ENCODE measurements at regions not wholly inside any gene's neighbourhood (a gene's known extent, or its start where the extent isn't known, plus 50 kb on each side); places are given as distances from the start of the nearest gene placed in this dataset.
"Not testable (repeated sequence)": the region's sequence is repeated elsewhere in the genome, so short reads cannot be mapped to it uniquely, and the experiment has no call there.

- DNase-seq (ENCODE audit: low spot score), result no peak
Observed at GRCh38 chr2:226169751-226170581, 629.7 kb downstream of the IRS1 start.

DNA sequence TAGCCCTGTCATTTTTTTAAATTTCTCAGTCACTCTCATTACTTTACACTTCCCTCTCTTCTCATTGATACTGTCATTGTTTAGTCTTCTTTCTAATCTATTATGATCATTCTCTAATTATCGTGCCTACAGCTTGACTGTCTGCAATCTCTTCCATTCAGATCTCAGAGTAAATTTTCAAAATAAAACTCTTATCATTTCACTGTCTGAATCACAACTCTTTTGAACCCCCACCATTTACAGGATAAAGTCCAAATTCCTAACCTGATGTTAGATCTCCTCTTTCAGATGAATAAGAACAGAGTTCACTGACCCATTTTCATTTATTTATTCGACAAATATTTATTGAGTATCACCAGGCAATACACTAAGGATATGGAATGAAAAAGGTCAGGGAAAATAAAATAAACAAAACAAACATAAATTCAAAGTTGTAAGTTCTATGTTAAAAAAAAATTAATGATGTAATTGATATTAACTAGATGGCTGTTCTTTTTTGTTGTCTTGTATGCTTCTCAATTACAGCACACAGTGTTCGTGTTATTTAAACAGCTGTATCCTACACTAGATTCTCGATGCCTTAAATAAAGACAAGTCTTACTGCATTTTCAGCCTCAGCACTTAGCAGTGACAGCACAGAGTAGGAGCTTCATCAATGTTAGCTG lies 631.0 kb downstream of the IRS1 start:
- DNase-seq (ENCODE audit: low spot score), result no peak

- DNase-seq (ENCODE audit: low spot score), result no peak
Observed at GRCh38 chr2:226164512-226164911, 635.1 kb downstream of the IRS1 start.

- DNase-seq (ENCODE audit: low spot score), result not testable (repeated sequence)
Observed at GRCh38 chr2:226160617-226161016, 639.0 kb downstream of the IRS1 start.

DNA sequence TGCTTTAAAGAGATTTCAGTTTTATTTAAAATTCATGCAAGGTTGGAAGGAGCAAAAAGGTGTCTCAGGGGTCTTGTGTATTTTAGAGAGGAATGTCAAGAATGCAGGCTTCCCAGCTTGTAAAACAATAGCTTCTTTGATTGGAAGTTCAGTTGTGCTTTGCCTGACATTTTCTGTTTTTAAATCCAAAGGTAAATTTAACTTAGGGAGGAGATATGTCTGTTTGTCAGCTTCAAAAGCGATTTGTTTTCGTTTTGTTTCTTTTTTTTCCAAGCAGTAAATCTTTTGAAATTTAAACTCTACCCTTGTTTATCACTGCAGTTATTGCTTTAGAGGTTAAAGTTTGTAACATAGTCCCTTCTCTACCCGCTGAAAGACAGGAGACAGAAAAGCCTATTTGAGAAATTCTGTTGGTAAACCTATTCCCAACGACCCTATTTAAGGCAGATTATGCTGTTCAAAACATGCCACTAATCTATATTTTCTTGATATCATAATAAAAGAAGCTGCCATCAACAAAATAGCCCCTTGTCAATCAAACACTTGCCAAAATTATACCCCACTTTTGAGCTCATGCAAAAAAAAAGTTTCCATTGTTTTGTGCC lies 639.6 kb downstream of the IRS1 start:
- no peak for DNase-seq (ENCODE audit: low spot score)

DNA sequence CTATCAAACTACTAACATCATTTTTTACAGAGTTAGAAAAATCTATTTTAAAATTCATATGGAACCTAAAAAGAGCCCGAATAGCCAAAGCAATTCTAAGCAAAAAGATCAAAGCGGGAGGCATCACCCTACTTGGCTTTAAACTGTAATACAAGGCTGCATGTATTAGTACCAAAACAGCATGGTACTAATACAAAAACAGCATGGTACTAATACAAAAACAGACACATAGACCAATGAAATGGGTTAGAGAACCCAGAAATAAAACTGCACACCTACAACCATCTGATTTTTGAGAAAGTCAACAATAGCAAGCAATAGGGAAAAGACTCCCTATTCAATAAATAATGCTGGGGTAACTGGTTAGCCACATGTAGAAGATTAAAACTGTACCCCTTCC lies 640.7 kb downstream of the IRS1 start:
- DNase-seq (ENCODE audit: low spot score), result no peak

DNA sequence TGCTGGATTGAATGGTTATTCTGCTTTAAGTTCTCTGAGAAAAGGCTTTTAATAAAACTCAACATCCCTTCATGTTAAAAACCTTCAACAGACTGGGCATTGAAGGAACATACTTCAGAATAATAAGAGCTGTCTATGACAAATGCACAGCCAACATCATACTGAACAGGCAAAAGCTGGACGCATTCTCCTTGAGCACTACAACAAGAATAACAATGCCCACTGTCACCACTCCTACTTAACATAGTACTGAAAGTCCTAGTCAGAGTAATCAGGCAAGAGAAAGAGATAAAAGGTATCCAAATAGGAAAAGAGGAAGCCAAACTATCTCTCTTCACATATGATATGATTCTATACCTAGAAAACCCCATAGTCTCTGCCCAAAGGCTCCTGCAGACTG lies 641.4 kb downstream of the IRS1 start:
- DNase-seq (ENCODE audit: low spot score), result no peak

- DNase-seq (ENCODE audit: low spot score), result no peak
Observed at GRCh38 chr2:226155093-226155875, 644.3 kb downstream of the IRS1 start.

- no peak for DNase-seq (ENCODE audit: low spot score)
Observed at GRCh38 chr2:226154610-226155009, 645.0 kb downstream of the IRS1 start.

GRCh38 chr2:226153553-226153952 lies 646.1 kb downstream of the IRS1 start:
- no peak for DNase-seq (ENCODE audit: low spot score)

- DNase-seq (ENCODE audit: low spot score), result no peak
Observed at GRCh38 chr2:226151157-226151556, 648.5 kb downstream of the IRS1 start.

DNA sequence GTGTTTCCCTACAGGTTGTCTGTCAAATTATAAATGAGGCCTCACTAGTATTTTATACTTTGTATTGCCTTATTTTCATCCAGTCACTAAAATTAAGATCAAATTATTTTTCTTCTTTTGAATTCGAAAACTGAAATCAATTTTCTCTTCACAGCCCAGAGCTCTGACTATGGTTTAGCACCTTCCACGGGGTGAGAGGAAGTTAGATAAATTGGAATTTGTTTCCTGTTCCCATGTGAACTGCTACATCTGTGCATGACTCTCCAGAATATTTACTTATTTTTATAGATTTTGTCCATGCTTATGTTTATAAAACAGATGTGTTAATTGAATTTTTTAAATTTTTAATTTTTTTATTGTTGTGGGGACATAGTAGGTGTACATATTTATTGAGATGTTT lies 656.5 kb downstream of the IRS1 start:
- no peak for DNase-seq (ENCODE audit: low spot score)

DNA sequence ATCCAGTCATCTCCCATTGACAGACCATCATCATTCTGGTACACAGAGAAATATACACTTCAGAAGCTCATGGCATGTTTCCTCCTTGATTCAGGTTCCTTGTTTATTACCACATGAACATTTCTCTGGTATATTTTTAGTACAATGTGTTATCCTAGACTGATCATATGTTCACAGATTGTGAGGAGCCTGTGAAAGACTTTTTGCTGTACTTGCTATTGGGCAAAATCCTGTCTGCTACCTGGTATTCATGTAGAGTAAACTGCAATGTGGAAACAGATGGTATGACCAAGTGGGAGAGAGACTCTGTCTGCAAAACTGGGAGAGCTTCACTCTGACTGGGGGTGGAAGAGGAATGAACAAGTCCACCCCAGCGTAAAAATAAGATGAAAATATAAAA lies 657.2 kb downstream of the IRS1 start:
- no peak for DNase-seq (ENCODE audit: low spot score)

GRCh38 chr2:226140594-226140993 lies 659.0 kb downstream of the IRS1 start:
- no peak for DNase-seq (ENCODE audit: low spot score)

DNA sequence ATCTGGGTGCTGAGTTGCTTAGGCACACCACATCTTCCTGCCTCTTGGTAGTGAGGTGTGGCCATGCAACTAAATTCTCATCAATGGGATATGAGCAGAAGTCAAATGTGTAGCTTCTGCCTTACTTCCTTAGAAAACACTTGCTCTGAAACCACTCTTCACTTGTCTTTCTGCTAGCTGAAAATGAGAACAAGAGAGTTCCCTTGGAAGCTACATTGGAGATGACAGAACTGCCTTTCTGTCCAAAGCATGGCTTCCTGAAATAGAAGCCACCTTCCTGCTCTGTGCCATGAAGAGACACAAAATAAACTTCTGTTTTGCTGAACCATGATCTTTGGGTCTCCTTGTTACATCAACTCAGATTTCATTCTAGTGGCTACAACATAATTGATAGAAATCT lies 659.9 kb downstream of the IRS1 start:
- DNase-seq (ENCODE audit: low spot score), result no peak

DNA sequence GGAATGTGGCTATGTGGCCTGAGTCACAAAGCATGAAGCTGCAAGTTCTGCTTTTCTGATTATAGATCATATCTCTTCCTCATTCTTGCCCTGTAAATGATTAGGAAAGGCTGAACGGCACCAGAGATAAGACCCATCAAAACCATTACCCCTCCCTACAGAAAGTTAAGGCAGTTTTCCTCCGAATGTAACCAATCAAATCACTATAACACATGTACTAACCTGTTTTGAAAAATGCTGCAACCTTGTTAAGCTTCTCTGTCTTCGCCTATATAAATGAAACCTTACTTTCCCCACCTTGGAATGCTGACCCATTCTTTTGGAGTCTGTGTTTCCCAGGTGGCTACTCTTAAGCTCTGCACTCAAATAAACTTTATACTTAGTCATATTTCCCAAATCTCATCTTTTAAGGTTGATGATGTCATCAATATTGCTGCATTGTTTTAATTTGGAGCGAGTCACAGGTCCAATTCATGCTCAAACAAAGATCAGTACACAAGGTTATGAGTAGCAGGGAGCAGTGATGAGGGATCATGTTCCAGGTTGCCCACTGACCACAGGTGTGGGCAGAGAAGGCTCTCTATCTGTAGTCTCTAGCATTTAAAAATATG lies 662.3 kb downstream of the IRS1 start:
- no peak for DNase-seq (ENCODE audit: low spot score)

DNA sequence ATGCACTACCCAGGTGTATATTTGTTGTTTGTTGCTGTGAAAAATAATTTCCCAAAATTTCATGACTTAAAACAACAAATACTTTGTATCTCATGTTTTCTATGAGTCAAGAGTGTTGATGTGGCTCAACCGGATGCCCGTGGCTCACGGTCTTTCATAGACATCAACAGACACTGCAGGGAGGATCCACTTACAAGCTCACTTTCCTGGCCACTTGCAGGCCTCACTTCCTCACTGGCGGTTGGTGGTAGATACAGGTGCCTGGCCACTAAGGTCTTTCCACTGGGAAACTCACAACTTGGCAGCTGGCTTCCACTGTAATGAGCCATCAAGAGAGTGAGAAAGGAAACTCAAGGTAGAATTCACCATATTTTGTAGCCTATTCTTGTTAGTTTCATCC lies 662.9 kb downstream of the IRS1 start:
- no peak for DNase-seq (ENCODE audit: low spot score)

DNA sequence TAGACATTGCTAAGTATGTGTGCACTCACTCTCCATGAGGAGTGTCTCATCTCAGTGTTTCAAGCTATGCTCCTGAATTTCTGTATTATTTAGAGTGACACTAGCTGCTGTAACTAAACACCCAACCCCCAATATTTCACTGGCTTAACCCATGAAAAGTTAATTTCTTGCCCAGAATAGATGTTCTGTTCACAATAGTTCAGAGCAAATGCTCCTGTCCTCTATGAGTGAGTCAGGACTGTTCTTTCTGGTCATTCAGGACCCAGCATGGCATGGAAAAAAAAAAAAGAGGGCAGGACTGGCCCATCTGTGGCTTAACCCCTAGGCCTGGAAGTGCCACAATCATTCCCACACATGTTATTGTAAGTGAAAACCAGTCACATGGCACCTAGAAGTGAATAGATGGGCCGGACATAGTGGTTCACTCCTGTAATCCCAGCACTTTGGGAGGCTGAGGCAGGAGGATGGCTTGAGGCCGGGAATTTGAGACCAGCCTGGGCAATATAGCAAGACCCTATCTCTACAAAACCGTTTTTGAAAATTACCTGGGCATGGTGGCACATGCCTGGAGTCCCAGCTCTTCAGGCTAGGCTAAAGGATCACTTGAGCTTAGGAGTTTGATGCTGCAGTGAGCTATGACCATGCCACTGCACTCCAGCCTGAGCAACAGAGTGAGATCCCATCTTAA lies 663.6 kb downstream of the IRS1 start:
- DNase-seq (ENCODE audit: low spot score), result no peak

DNA sequence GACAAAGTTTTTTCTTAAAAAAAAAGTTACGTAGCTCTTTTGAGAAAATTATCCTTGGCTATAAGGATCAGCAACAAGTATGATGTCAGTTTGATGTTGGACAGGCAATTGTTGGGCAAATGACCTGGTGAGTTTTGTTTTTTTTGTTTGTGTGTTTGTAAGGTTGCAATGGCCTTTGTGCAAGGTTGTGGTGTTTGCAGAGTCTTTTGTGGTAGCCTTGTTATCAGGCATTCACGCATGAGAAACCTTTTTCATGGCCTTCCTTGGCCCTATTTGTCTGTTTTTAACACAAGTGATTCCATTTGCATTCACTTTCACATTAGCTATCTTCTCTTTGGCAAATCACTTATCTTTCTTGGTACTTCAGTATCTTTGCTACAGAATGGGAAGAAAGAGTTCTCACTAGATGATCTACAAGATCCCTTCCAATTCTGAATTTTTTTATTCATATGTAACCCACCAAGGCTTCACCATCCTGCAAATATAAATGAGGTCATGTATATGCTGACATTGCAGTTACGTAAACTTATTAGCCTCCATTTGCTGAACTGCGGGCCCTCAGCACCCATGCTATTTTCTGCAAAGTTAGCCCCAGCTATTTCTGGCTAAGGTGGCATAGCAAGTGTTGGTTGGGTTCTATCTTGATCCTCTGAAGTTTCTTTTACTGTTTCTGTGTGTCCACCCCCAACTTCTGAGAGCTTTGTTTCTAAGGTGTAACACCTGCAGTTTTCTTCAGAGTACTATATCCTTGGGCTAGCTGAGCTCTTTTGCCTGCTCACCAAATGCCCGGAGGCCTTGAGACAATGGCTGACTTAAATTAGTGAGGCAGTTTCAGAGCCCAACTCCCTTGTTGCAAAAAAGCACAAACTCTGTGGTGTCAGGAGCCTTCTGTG lies 667.1 kb downstream of the IRS1 start:
- no peak for DNase-seq (ENCODE audit: low spot score)

GRCh38 chr2:226131299-226131784 lies 668.3 kb downstream of the IRS1 start:
- DNase-seq (ENCODE audit: low spot score), result no peak

Measured in ureter (tissue), 1 donor.